NCI-H226 (cell line): ENCODE measurements at regions not wholly inside any gene's neighbourhood (a gene's known extent, or its start where the extent isn't known, plus 50 kb on each side); places are given as distances from the start of the nearest gene placed in this dataset.
A peak's percentile ranks its signal among the peaks of the same experiment; 100 is the strongest.

Source experiments
- DNase-seq: peaks from one replicate; pipeline ENCODE4 v3.0.0-alpha.2; 2015

DNA sequence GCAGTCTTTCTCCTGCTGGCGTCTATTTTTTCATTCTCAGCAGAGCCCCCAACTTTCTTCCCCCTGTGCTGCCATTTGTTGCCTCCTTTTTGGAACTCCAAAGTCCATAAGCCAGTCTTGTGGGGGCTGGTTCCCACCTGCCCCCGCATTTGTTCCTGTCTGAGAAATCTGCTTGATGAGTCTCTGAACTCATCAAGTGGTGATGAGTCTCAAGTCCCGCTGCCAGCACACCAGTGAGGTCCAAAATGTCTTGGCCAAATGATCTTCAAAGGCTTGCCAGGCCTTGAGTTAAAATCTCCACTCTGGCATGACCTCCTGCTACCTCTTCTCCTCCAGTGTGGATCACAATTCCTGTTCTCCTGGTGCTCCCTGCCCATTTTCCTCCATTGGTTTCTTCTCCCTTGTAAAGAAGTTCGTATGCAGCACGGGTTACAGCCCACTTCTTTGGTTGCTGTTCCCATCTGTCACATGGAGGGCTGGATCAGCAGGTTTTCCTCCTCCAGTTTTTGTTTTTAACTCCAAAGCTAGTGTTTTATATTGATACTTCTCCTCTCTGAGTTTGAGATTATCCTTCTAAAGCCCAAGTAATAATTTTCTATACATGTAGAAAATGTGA is 72.7 kb upstream of the LIMCH1 start:
- DNase-seq = no peak

DNA sequence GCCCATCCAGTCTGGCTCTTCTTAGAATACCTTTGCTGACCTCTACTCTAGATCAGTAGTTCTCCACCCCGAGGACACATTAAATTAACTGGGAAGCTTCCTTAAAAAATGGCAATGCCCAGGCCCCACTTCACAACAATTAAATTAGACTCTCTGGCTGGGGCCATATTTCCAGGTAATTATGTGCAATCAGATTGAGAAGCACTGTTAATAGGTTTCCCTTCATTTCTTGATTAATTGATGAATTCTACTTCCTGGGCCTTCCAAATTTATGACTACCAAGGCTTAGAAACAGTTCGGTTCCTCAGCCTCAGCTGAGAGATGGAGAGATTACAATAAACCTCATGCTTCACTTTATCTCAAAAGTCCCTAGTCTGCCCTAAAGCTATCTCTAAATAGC is 71.7 kb upstream of the LIMCH1 start:
- DNase-seq = no peak

DNA sequence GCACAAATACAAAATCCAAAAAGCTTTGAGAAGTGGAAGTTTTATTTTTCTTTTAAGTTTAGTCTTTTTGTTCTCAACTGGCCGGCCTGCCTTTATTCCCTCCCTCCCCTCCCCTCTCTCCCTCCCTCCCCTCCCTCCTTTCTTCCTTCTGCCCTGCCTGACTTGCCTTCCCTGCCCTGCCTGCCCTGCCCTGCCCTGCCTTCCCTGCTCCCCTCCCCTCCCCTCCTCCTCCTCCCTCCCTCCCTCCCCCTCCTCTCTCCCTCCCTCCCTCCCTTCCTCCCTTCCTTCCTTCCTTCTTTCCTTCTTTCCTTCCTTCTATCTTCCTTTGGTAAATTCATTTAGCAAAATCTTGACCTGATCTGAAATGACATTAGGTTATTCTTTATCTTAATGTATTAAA is 69.8 kb upstream of the LIMCH1 start:
- no peak for DNase-seq

DNA sequence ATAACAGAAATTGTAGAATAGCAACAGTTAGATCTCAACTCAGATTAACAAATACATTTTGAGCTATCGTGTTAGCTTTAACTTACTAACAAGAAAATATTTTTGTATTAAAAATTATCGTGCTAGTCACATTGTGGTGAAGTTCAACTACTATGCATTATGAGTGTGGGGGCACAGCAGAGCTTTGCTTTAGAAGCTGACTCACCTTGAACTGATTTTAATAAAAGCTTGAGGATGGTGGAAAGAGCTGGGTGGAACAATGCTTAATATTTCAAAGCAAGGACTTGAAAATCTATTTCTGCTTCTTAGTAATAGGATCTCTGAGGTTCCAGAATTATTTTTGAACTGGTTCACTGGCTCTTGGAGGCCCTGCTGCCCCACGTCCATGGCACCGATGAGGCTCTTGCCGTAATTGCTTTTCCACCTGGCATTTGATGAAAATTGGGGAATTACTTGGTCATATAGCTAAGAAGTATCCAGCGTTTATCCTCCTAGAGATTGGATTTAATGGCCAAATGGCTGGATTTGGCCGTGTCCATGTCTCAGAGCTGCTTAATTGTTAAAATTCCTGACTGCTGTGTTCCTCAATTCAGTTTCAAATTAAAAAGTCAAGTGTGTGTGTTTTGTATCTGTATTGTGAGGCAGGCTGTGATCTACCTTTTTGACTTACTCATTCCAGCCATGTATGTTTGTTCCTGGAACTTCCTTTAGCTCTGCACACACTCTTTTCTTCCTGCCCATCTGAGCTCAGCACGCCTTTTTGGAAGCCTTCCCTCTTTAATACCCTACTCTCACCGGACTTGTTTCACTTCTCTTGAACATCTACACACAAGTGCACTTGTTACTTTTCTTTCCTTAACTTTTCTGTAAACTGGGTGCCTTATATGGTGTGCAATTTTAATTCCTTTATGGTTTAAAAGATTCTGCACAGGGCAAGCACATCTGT is 66.6 kb upstream of the LIMCH1 start:
- no peak for DNase-seq

GRCh38 chr4:41472081-41472480 is 65.9 kb upstream of the LIMCH1 start:
- DNase-seq = no peak

DNA sequence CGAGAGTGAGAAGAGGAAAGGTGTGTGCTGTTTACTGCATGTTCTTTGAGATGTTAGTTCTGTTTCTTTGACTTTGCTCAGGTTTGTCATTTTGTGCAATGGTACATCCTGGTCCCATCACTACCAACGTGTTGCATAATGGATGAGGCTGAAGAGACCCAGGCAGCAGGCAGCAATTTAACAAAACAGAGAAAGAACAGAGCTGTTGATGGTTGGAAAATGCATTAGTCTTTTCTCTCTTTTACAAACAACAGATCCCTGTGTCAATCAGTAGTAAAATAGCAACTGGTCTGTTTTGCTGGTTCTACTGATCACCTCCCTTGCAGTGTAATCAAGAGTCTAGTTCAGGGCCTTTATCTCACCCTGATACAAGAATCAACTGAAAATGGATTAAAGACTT is 64.8 kb upstream of the LIMCH1 start:
- DNase-seq = no peak

GRCh38 chr4:41475402-41475801 is 62.6 kb upstream of the LIMCH1 start:
- DNase-seq = peak; percentile 61

DNA sequence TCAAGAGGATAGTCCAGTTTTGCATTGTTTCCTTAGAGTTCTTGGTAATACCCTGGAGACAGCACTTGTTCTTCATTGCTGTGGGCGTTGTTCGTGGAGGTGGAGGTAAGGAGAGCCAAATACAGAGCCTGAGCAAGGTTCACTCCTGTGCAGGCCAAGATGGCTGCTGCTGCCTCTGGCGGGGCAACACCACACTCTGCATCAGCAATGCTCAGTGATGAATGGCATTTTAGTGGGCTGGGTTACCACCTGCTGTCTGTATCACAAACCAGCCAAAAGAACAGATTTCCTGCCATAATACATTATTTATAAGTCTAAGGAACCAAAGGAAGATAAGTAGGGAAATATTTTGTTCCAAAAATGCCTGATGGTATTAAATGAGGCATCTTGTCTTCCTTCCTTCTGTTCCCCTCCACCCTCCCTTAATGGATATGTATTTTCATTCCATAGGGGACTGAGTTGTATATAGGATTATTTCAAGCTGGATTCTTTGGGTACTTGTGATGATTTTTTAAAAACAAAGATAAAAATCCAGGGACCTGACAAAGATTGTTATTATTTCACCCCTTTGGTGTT is 61.6 kb upstream of the LIMCH1 start:
- peak; percentile 7 for DNase-seq

- no peak for DNase-seq
Observed at GRCh38 chr4:41477181-41477905, 60.6 kb upstream of the LIMCH1 start.

- DNase-seq = no peak
Observed at GRCh38 chr4:41478518-41478917, 59.4 kb upstream of the LIMCH1 start.

DNA sequence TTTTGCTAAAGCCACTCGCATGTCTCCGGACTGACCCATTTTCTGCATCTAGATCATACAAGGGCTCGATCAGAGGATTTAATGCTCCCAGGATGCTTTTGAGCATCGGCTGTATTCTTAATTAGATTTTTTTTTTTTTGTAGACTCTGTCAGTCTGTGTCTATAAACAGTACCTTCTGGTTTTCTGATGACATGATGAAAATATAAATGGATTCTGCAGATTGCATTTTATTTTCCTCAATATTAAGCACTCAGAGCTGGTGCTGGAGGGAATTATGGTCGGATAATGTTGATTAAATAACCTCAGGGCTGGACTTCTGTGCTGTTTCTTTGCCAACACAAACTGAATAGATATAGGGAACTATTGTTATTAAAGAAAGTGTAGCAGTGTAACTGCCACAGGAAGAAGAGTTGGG is 57.1 kb upstream of the LIMCH1 start:
- no peak for DNase-seq

DNA sequence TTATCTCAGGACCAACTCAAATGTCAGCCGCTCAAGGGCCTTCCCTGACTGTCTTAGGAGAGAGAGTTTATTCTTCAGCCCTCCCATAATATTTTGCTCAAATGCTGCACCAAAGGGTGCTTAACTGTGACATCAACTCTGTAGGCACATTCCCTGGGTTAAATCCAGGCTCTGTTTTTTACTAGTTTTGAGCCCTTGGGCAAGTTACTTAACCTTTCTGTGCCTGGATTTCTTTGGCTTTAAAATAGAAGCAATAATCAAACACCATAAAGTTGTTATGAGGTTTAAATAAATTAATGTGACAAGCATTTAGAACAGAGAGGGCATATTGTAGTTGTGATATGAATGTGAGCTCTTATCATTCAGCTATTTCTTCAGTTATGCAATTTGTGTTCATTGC is 54.2 kb upstream of the LIMCH1 start:
- DNase-seq = no peak

GRCh38 chr4:41485041-41485440 is 52.9 kb upstream of the LIMCH1 start:
- no peak for DNase-seq

GRCh38 chr4:41487868-41488440 is 50.0 kb upstream of the LIMCH1 start:
- DNase-seq = no peak
